Adrenal gland (tissue), 9 donors: ENCODE measurements at regions not wholly inside any gene's neighbourhood (a gene's known extent, or its start where the extent isn't known, plus 50 kb on each side); places are given as distances from the start of the nearest gene placed in this dataset.

ENCODE experiments used
- DNase-seq, 7 donors: peaks; one replicate each; pipeline ENCODE4 v3.0.0-alpha.2; 2019 to 2020
- H3K27ac ChIP-seq, 5 donors: fragments of 200-600 bp; sonication (generic) in 4 of 5; 1 replicate in 3 of 5; 2 replicates in 2 of 5; pipeline versions ENCODE4 v1.5.1 to v1.8.0; 2016 to 2020; ENCODE audit warnings: mild to moderate bottlenecking in 1 of 5
- H3K27me3 ChIP-seq: fragments of 200-600 bp; 2 replicates; pipeline ENCODE4 v1.8.0; 2021
- H3K36me3 ChIP-seq, 2 donors: fragments of 200-600 bp; replicated peaks in 1 of 2; 1 replicate in 1 of 2; 2 replicates in 1 of 2; pipeline versions ENCODE4 v1.5.1 to v1.8.0; 2018 to 2022
- H3K4me1 ChIP-seq, 2 donors: fragments of 200-600 bp; replicated peaks in 1 of 2; 1 replicate in 1 of 2; 2 replicates in 1 of 2; pipeline versions ENCODE4 v1.5.1 to v1.8.0; 2018 to 2021
- H3K4me3 ChIP-seq, 4 donors: fragments of 200-600 bp; sonication (generic) in 3 of 4; one replicate each; pipeline ENCODE4 v1.5.1; 2016 to 2018
- H3K9me3 ChIP-seq, 3 donors: fragments of 200-600 bp; sonication (generic) in 1 of 3; replicated peaks in 1 of 3; 1 replicate in 2 of 3; 2 replicates in 1 of 3; pipeline versions ENCODE4 v1.5.1 to v1.8.0; 2016 to 2021
- POLR2A ChIP-seq, 2 donors: fragments of 450-650 bp; IDR thresholded peaks; one replicate each; pipeline ENCODE4 v1.6.1; 2017; ENCODE audit warnings: antibody characterized with exemption in 2 of 2, mild to moderate bottlenecking in 2 of 2, moderate library complexity in 1 of 2
- WGBS, 4 donors: extraction: QIAGEN DNeasy Blood & Tissue Kit in 2 of 4; methylation state at CpG; one replicate each; pipeline versions ENCODE4 v1.1.5 to v1.1.7; 2013 to 2017; 5-methylcytosine and 5-hydroxymethylcytosine counted together
- intact Hi-C, 2 donors: fragments of 100-400 bp; cut with DNase I; formaldehyde crosslinking; loops; one replicate each; pipeline versions ENCODE4 v1.14.1 to v1.15.0; 2022 to 2023
- TF ChIP-seq, protein P1 (sequence below), 6 experiments: fragments of 450-650 bp in 4 of 6; fragments of 200-600 bp in 2 of 6; sonication (generic) in 1 of 6; IDR thresholded peaks; 1 replicate in 5 of 6; 2 replicates in 1 of 6; pipeline versions ENCODE4 v1.5.1 to v1.8.0; 2016 to 2021; ENCODE audit warnings: antibody characterized with exemption in 6 of 6, mild to moderate bottlenecking in 2 of 6, moderate library complexity in 1 of 6
- donor health status: healthy with polysubstance abuse.
- donor health status: Bipolar disorder and iron deficiency.
- donor health status: DM: yes; HTN: yes; CAD: no.
- donor health status: DM: no; HTN: no; CAD: no.
- donor health status: DM: no; HTN: no; CAD: no.

GRCh38 chrX:139186991-139187390, 343.5 kb upstream of the F9 start:
- TF ChIP-seq, protein P1, sequence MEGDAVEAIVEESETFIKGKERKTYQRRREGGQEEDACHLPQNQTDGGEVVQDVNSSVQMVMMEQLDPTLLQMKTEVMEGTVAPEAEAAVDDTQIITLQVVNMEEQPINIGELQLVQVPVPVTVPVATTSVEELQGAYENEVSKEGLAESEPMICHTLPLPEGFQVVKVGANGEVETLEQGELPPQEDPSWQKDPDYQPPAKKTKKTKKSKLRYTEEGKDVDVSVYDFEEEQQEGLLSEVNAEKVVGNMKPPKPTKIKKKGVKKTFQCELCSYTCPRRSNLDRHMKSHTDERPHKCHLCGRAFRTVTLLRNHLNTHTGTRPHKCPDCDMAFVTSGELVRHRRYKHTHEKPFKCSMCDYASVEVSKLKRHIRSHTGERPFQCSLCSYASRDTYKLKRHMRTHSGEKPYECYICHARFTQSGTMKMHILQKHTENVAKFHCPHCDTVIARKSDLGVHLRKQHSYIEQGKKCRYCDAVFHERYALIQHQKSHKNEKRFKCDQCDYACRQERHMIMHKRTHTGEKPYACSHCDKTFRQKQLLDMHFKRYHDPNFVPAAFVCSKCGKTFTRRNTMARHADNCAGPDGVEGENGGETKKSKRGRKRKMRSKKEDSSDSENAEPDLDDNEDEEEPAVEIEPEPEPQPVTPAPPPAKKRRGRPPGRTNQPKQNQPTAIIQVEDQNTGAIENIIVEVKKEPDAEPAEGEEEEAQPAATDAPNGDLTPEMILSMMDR (IDR thresholded peaks at IDR 0.05) = no peak
- no peak for TF ChIP-seq POLR2A (IDR thresholded peaks at IDR 0.05)
- H3K27me3 ChIP-seq = no peaks in the 10 kb centered on the region
- intact Hi-C loops = no loop called here
- H3K4me1 ChIP-seq = no peaks in the 10 kb centered on the region
- DNase-seq = no peak
- no peaks in the 10 kb centered on the region for H3K36me3 ChIP-seq
- 37 to 60% (median 46%) methylated on average over 1 of the region's 1 CpG for WGBS, 4 donors
- no peak overlapping the region for H3K4me3 ChIP-seq
- no peaks in the 10 kb centered on the region for H3K9me3 ChIP-seq
- no peak overlapping the region for H3K27ac ChIP-seq

DNA sequence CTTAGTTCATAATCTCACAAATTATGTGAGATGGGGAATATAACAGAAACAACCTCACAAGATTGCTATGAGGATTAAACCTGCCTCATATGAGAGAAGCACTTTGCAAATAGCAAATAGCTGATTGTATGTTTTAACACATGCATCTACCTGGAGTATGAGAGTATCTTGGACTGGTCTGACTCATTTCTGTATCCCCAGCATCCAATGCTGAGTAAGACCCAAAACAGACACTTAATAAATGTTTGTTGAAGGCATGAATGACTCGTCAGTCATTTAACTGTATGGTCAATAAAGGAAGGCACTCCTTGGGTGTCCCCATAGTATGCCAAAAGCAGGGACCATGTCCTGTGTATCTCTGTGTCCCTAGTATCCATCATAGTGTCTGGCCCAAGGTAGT, 350.9 kb upstream of the F9 start:
- peaks cover 5% of the 10 kb centered on the region for H3K27me3 ChIP-seq
- no peaks in the 10 kb centered on the region for H3K36me3 ChIP-seq
- no peak for DNase-seq
- no peak overlapping the region for H3K4me3 ChIP-seq
- H3K9me3 ChIP-seq = no peaks in the 10 kb centered on the region
- intact Hi-C loops = no loop called here
- 27 to 67% (median 54%) methylated on average over 1 of the region's 1 CpG for WGBS, 4 donors
- H3K27ac ChIP-seq = no peak overlapping the region
- no peaks in the 10 kb centered on the region for H3K4me1 ChIP-seq
- no peak for TF ChIP-seq POLR2A (IDR thresholded peaks at IDR 0.05)
- TF ChIP-seq, protein P1 (IDR thresholded peaks at IDR 0.05) = no peak

DNA sequence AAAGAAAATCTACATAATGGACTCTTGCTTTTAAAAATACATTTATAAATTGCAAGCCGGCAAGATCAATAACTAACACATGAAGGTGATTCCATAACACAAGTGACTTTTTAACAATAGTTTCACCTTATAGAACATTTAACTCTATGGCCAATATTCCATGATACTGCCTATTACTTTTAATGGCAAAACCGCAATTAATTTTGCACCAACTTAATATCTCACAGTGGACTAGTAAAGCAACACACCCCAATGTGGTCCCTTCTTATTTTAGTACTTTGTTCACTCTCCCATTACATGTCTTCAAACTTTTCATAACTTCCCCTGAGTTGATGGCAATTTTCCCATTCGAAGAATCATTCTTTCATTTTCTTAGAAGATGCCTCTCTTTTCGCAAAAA, 351.6 kb upstream of the F9 start:
- H3K27me3 ChIP-seq = peaks cover 5% of the 10 kb centered on the region
- no peaks in the 10 kb centered on the region for H3K9me3 ChIP-seq
- no peak for DNase-seq
- 65 to 80% (median 76%) methylated on average over 4 of the region's 4 CpGs for WGBS, 4 donors
- no peak overlapping the region for H3K27ac ChIP-seq
- TF ChIP-seq, protein P1 (IDR thresholded peaks at IDR 0.05) = no peak
- no peak for TF ChIP-seq POLR2A (IDR thresholded peaks at IDR 0.05)
- intact Hi-C loops = no loop called here
- no peak overlapping the region for H3K4me3 ChIP-seq
- no peaks in the 10 kb centered on the region for H3K36me3 ChIP-seq
- H3K4me1 ChIP-seq = no peaks in the 10 kb centered on the region

GRCh38 chrX:139172731-139173130, 357.8 kb upstream of the F9 start:
- 42 to 81% (median 63%) methylated on average over 1 of the region's 1 CpG for WGBS, 4 donors
- TF ChIP-seq POLR2A (IDR thresholded peaks at IDR 0.05) = no peak
- TF ChIP-seq, protein P1 (IDR thresholded peaks at IDR 0.05) = no peak
- no peak overlapping the region for H3K4me3 ChIP-seq
- peaks cover 5% of the 10 kb centered on the region for H3K27me3 ChIP-seq
- intact Hi-C loops = no loop called here
- no peak for DNase-seq
- H3K4me1 ChIP-seq = no peaks in the 10 kb centered on the region
- no peaks in the 10 kb centered on the region for H3K36me3 ChIP-seq
- H3K27ac ChIP-seq = no peak overlapping the region
- no peaks in the 10 kb centered on the region for H3K9me3 ChIP-seq
